ENCODE measurements at regions not wholly inside any gene's neighbourhood (a gene's known extent, or its start where the extent isn't known, plus 50 kb on each side); places are given as distances from the start of the nearest gene placed in this dataset.
"Not testable (repeated sequence)": the region's sequence is repeated elsewhere in the genome, so short reads cannot be mapped to it uniquely, and the experiment has no call there.

- no peak overlapping the region for H3K4me3 ChIP-seq (ENCODE audit: control insufficient read depth in 1 of 7, extremely low read depth in 1 of 7, insufficient read depth in 4 of 7, low read depth in 2 of 7, low read length in 6 of 7)
- POLR2A ChIA-PET, result no interaction called here
- H3K4me1 ChIP-seq (ENCODE audit: control extremely low read depth in 1 of 4, control insufficient read depth in 4 of 4, insufficient read depth in 4 of 4, low read length in 3 of 4), result no peaks in the 10 kb centered on the region
- CTCF ChIA-PET, result no interaction called here
- DNase-seq, result no peak
- peaks cover 0 to 3% (median 0%) of the 10 kb centered on the region in 5 experiments for H3K27me3 ChIP-seq (replicated peaks in 2 of 5; ENCODE audit: control insufficient read depth in 4 of 5, insufficient read depth in 5 of 5, low read length in 4 of 5)
- H3K36me3 ChIP-seq (ENCODE audit: control insufficient read depth in 4 of 4, insufficient read depth in 4 of 4, low read length in 3 of 4), result no peaks in the 10 kb centered on the region
- H3K27ac ChIP-seq (ENCODE audit: insufficient read depth in 1 of 2, low read depth in 1 of 2, low read length in 2 of 2, poor library complexity in 1 of 2, severe bottlenecking in 2 of 2), result no peak overlapping the region
- no peaks in the 10 kb centered on the region for H3K9me3 ChIP-seq (ENCODE audit: control extremely low read depth in 1 of 5, control insufficient read depth in 4 of 5, insufficient read depth in 2 of 5, low read depth in 1 of 5, low read length in 4 of 5)
Measured at GRCh38 chrX:16357902-16358301, 190.6 kb downstream of the MAGEB17 start.

- H3K27ac ChIP-seq (ENCODE audit: insufficient read depth in 1 of 2, low read depth in 1 of 2, low read length in 2 of 2, poor library complexity in 1 of 2, severe bottlenecking in 2 of 2); H3K9me3 ChIP-seq (ENCODE audit: control extremely low read depth in 1 of 5, control insufficient read depth in 4 of 5, insufficient read depth in 2 of 5, low read depth in 1 of 5, low read length in 4 of 5); H3K4me1 ChIP-seq (ENCODE audit: control extremely low read depth in 1 of 4, control insufficient read depth in 4 of 4, insufficient read depth in 4 of 4, low read length in 3 of 4); CTCF ChIA-PET; DNase-seq; POLR2A ChIA-PET; H3K4me3 ChIP-seq (ENCODE audit: control insufficient read depth in 1 of 7, extremely low read depth in 1 of 7, insufficient read depth in 4 of 7, low read depth in 2 of 7, low read length in 6 of 7); H3K27me3 ChIP-seq (replicated peaks in 2 of 5; ENCODE audit: control insufficient read depth in 4 of 5, insufficient read depth in 5 of 5, low read length in 4 of 5); H3K36me3 ChIP-seq (ENCODE audit: control insufficient read depth in 4 of 4, insufficient read depth in 4 of 4, low read length in 3 of 4): not testable (repeated sequence)
- WGBS (ENCODE audit: insufficient coverage), result 97% methylated on average over 15 of the region's 15 CpGs
Measured at GRCh38 chrX:16360056-16360455, 192.8 kb downstream of the MAGEB17 start.

GRCh38 chrX:16368696-16369095 lies 201.4 kb downstream of the MAGEB17 start:
- DNase-seq, result no peak
- H3K9me3 ChIP-seq (ENCODE audit: control extremely low read depth in 1 of 5, control insufficient read depth in 4 of 5, insufficient read depth in 2 of 5, low read depth in 1 of 5, low read length in 4 of 5), result no peaks in the 10 kb centered on the region
- ChIA-PET POLR2A (no interaction called here), CTCF (no interaction called here)
- peaks cover 0 to 4% (median 0%) of the 10 kb centered on the region in 5 experiments for H3K27me3 ChIP-seq (replicated peaks in 2 of 5; ENCODE audit: control insufficient read depth in 4 of 5, insufficient read depth in 5 of 5, low read length in 4 of 5)
- H3K4me1 ChIP-seq (ENCODE audit: control extremely low read depth in 1 of 4, control insufficient read depth in 4 of 4, insufficient read depth in 4 of 4, low read length in 3 of 4), result no peaks in the 10 kb centered on the region
- no peak overlapping the region for H3K27ac ChIP-seq (ENCODE audit: insufficient read depth in 1 of 2, low read depth in 1 of 2, low read length in 2 of 2, poor library complexity in 1 of 2, severe bottlenecking in 2 of 2)
- no peak overlapping the region for H3K4me3 ChIP-seq (ENCODE audit: control insufficient read depth in 1 of 7, extremely low read depth in 1 of 7, insufficient read depth in 4 of 7, low read depth in 2 of 7, low read length in 6 of 7)
- 92% methylated on average over 2 of the region's 2 CpGs for WGBS (ENCODE audit: insufficient coverage)
- no peaks in the 10 kb centered on the region for H3K36me3 ChIP-seq (ENCODE audit: control insufficient read depth in 4 of 4, insufficient read depth in 4 of 4, low read length in 3 of 4)

- peaks cover 0 to 7% (median 0%) of the 10 kb centered on the region in 5 experiments for H3K27me3 ChIP-seq (replicated peaks in 2 of 5; ENCODE audit: control insufficient read depth in 4 of 5, insufficient read depth in 5 of 5, low read length in 4 of 5)
- H3K4me3 ChIP-seq (ENCODE audit: control insufficient read depth in 1 of 7, extremely low read depth in 1 of 7, insufficient read depth in 4 of 7, low read depth in 2 of 7, low read length in 6 of 7), result no peak overlapping the region
- POLR2A ChIA-PET, result no interaction called here
- no peaks in the 10 kb centered on the region for H3K9me3 ChIP-seq (ENCODE audit: control extremely low read depth in 1 of 5, control insufficient read depth in 4 of 5, insufficient read depth in 2 of 5, low read depth in 1 of 5, low read length in 4 of 5)
- CTCF ChIA-PET, result no interaction called here
- H3K27ac ChIP-seq (ENCODE audit: insufficient read depth in 1 of 2, low read depth in 1 of 2, low read length in 2 of 2, poor library complexity in 1 of 2, severe bottlenecking in 2 of 2), result no peak overlapping the region
- WGBS (ENCODE audit: insufficient coverage), result 100% methylated on average over 1 of the region's 2 CpGs
- no peak for DNase-seq
- H3K4me1 ChIP-seq (ENCODE audit: control extremely low read depth in 1 of 4, control insufficient read depth in 4 of 4, insufficient read depth in 4 of 4, low read length in 3 of 4), result no peaks in the 10 kb centered on the region
- H3K36me3 ChIP-seq (ENCODE audit: control insufficient read depth in 4 of 4, insufficient read depth in 4 of 4, low read length in 3 of 4), result no peaks in the 10 kb centered on the region
Measured at GRCh38 chrX:16376056-16376455, 208.8 kb downstream of the MAGEB17 start.

GRCh38 chrX:16386126-16386525 lies 218.8 kb downstream of the MAGEB17 start:
- Histone ChIP-seq H3K27me3 (replicated peaks in 2 of 5; ENCODE audit: control insufficient read depth in 4 of 5, insufficient read depth in 5 of 5, low read length in 4 of 5) (peaks cover 0 to 13% (median 0%) of the 10 kb centered on the region in 5 experiments), H3K4me3 (ENCODE audit: control insufficient read depth in 1 of 7, extremely low read depth in 1 of 7, insufficient read depth in 4 of 7, low read depth in 2 of 7, low read length in 6 of 7) (no peak overlapping the region), H3K4me1 (ENCODE audit: control extremely low read depth in 1 of 4, control insufficient read depth in 4 of 4, insufficient read depth in 4 of 4, low read length in 3 of 4) (no peaks in the 10 kb centered on the region), H3K36me3 (ENCODE audit: control insufficient read depth in 4 of 4, insufficient read depth in 4 of 4, low read length in 3 of 4) (no peaks in the 10 kb centered on the region), H3K27ac (ENCODE audit: insufficient read depth in 1 of 2, low read depth in 1 of 2, low read length in 2 of 2, poor library complexity in 1 of 2, severe bottlenecking in 2 of 2) (no peak overlapping the region), H3K9me3 (ENCODE audit: control extremely low read depth in 1 of 5, control insufficient read depth in 4 of 5, insufficient read depth in 2 of 5, low read depth in 1 of 5, low read length in 4 of 5) (peaks cover 0 to 2% (median 0%) of the 10 kb centered on the region in 5 experiments)
- ChIA-PET POLR2A (no interaction called here), CTCF (no interaction called here)
- DNase-seq, result no peak

GRCh38 chrX:16392597-16392996 lies 225.3 kb downstream of the MAGEB17 start:
- H3K36me3 ChIP-seq (ENCODE audit: control insufficient read depth in 4 of 4, insufficient read depth in 4 of 4, low read length in 3 of 4), result no peaks in the 10 kb centered on the region
- no peak overlapping the region for H3K27ac ChIP-seq (ENCODE audit: insufficient read depth in 1 of 2, low read depth in 1 of 2, low read length in 2 of 2, poor library complexity in 1 of 2, severe bottlenecking in 2 of 2)
- no peaks in the 10 kb centered on the region for H3K4me1 ChIP-seq (ENCODE audit: control extremely low read depth in 1 of 4, control insufficient read depth in 4 of 4, insufficient read depth in 4 of 4, low read length in 3 of 4)
- H3K4me3 ChIP-seq (ENCODE audit: control insufficient read depth in 1 of 7, extremely low read depth in 1 of 7, insufficient read depth in 4 of 7, low read depth in 2 of 7, low read length in 6 of 7), result no peak overlapping the region
- DNase-seq, result no peak
- ChIA-PET POLR2A (no interaction called here), CTCF (no interaction called here)
- peaks cover 0 to 5% (median 0%) of the 10 kb centered on the region in 5 experiments for H3K9me3 ChIP-seq (ENCODE audit: control extremely low read depth in 1 of 5, control insufficient read depth in 4 of 5, insufficient read depth in 2 of 5, low read depth in 1 of 5, low read length in 4 of 5)
- 100% methylated on average over 1 of the region's 2 CpGs for WGBS (ENCODE audit: insufficient coverage)
- H3K27me3 ChIP-seq (replicated peaks in 2 of 5; ENCODE audit: control insufficient read depth in 4 of 5, insufficient read depth in 5 of 5, low read length in 4 of 5), result peaks cover 0 to 15% (median 0%) of the 10 kb centered on the region in 5 experiments

GRCh38 chrX:16394290-16394689 lies 227.0 kb downstream of the MAGEB17 start:
- no peak for DNase-seq
- H3K4me3 ChIP-seq (ENCODE audit: control insufficient read depth in 1 of 7, extremely low read depth in 1 of 7, insufficient read depth in 4 of 7, low read depth in 2 of 7, low read length in 6 of 7), result no peak overlapping the region
- 100% methylated on average over 2 of the region's 3 CpGs for WGBS (ENCODE audit: insufficient coverage)
- H3K36me3 ChIP-seq (ENCODE audit: control insufficient read depth in 4 of 4, insufficient read depth in 4 of 4, low read length in 3 of 4), result no peaks in the 10 kb centered on the region
- H3K4me1 ChIP-seq (ENCODE audit: control extremely low read depth in 1 of 4, control insufficient read depth in 4 of 4, insufficient read depth in 4 of 4, low read length in 3 of 4), result no peaks in the 10 kb centered on the region
- peaks cover 0 to 3% (median 0%) of the 10 kb centered on the region in 5 experiments for H3K9me3 ChIP-seq (ENCODE audit: control extremely low read depth in 1 of 5, control insufficient read depth in 4 of 5, insufficient read depth in 2 of 5, low read depth in 1 of 5, low read length in 4 of 5)
- CTCF ChIA-PET, result no interaction called here
- H3K27ac ChIP-seq (ENCODE audit: insufficient read depth in 1 of 2, low read depth in 1 of 2, low read length in 2 of 2, poor library complexity in 1 of 2, severe bottlenecking in 2 of 2), result no peak overlapping the region
- POLR2A ChIA-PET, result no interaction called here
- H3K27me3 ChIP-seq (replicated peaks in 2 of 5; ENCODE audit: control insufficient read depth in 4 of 5, insufficient read depth in 5 of 5, low read length in 4 of 5), result peaks cover 0 to 8% (median 0%) of the 10 kb centered on the region in 5 experiments

Measured in common myeloid progenitor, CD34-positive (primary cell).